H1 (cell line): ENCODE measurements at regions not wholly inside any gene's neighbourhood (a gene's known extent, or its start where the extent isn't known, plus 50 kb on each side); places are given as distances from the start of the nearest gene placed in this dataset.

ENCODE experiments used
- CTCF ChIA-PET: fragments of 300-600 bp; sonication (Branson Sonifier 250); formaldehyde crosslinking; loops from one replicate; lab custom pipeline; 2021; ENCODE audit not compliant: partially characterized antibody; lab: Charles Lee
- POLR2A ChIA-PET: fragments of 300-600 bp; sonication (Branson Sonifier 250); formaldehyde crosslinking; loops from one replicate; lab custom pipeline; 2021; ENCODE audit warnings: inconsistent platforms; ENCODE audit not compliant: partially characterized antibody; lab: Charles Lee
- DNase-seq, 2 experiments: peaks; one replicate each; pipeline versions ENCODE4 v3.0.0 to v3.0.0-alpha.2; 2010 to 2022; ENCODE audit warnings: low spot score in 2 of 2, low read depth in 1 of 2, mixed read lengths in 1 of 2
- FAIRE-seq: peaks from 2 replicates; lab custom pipeline; 2011; peaks lifted over from hg19 to GRCh38; lab: Jason Lieb, UNC
- H2AFZ ChIP-seq: 2 replicates; pipeline ENCODE4 v1.8.1; 2012; ENCODE audit warnings: low read length, inconsistent platforms
- H2AK5ac ChIP-seq: 2 replicates; pipeline ENCODE4 v1.6.1; 2013; ENCODE audit warnings: low read depth, low read length
- H2BK120ac ChIP-seq: replicated peaks from 2 replicates; pipeline ENCODE3; 2013; ENCODE audit warnings: low read depth, low read length, inconsistent platforms
- H2BK12ac ChIP-seq: 2 replicates; pipeline ENCODE4 v1.6.1; 2013; ENCODE audit warnings: low read depth, low read length
- H2BK15ac ChIP-seq: 2 replicates; pipeline ENCODE4 v1.6.1; 2013; ENCODE audit warnings: low read length
- H2BK20ac ChIP-seq: 2 replicates; pipeline ENCODE4 v1.6.1; 2013; ENCODE audit warnings: low read length
- H2BK5ac ChIP-seq: 2 replicates; pipeline ENCODE4 v1.6.1; 2013; ENCODE audit warnings: low read depth, low read length
- H3K14ac ChIP-seq: 2 replicates; pipeline ENCODE4 v1.6.1; 2013; ENCODE audit warnings: inconsistent platforms; ENCODE audit not compliant: insufficient read length
- H3K18ac ChIP-seq: 2 replicates; pipeline ENCODE4 v1.6.1; 2013; ENCODE audit warnings: low read length; ENCODE audit errors: extremely low read depth
- H3K23ac ChIP-seq: 2 replicates; pipeline ENCODE4 v1.6.1; 2013; ENCODE audit warnings: inconsistent platforms; ENCODE audit not compliant: insufficient read length
- H3K23me2 ChIP-seq: 2 replicates; pipeline ENCODE4 v1.6.1; 2013; ENCODE audit warnings: low read depth, low read length
- H3K27ac ChIP-seq: 2 replicates; pipeline ENCODE4 v1.6.1; 2011; ENCODE audit warnings: low read depth, low read length, inconsistent platforms
- H3K27me3 ChIP-seq, 4 experiments: replicated peaks in 1 of 4; 1 replicate in 1 of 4; 2 replicates in 3 of 4; pipeline versions ENCODE4 v1.6.1 to v1.8.1; 2011 to 2013; ENCODE audit warnings: low read length in 3 of 4, mild to moderate bottlenecking in 3 of 4, inconsistent platforms in 2 of 4, mixed read lengths in 2 of 4, moderate library complexity in 1 of 4; ENCODE audit not compliant: control insufficient read depth in 3 of 4, insufficient read depth in 3 of 4; ENCODE audit errors: extremely low read depth in 1 of 4
- H3K36me3 ChIP-seq, 4 experiments: 2 replicates each; pipeline versions ENCODE4 v1.6.1 to v1.8.1; 2011 to 2013; ENCODE audit warnings: mild to moderate bottlenecking in 4 of 4, low read length in 3 of 4, moderate library complexity in 2 of 4, control low read depth in 1 of 4, inconsistent platforms in 1 of 4; ENCODE audit not compliant: insufficient read depth in 4 of 4, control insufficient read depth in 2 of 4
- H3K4ac ChIP-seq: replicated peaks from 2 replicates; pipeline ENCODE3; 2013; ENCODE audit warnings: low read length, low read depth, mixed read lengths, inconsistent platforms; ENCODE audit not compliant: insufficient read length
- H3K4me1 ChIP-seq, 4 experiments: replicated peaks in 1 of 4; 1 replicate in 1 of 4; 2 replicates in 3 of 4; pipeline versions ENCODE4 v1.6.1 to v1.8.1; 2011 to 2013; ENCODE audit warnings: low read length in 3 of 4, inconsistent platforms in 2 of 4, mixed read lengths in 1 of 4; ENCODE audit not compliant: insufficient read depth in 4 of 4, control insufficient read depth in 3 of 4
- H3K4me2 ChIP-seq, 2 experiments: 2 replicates each; pipeline versions ENCODE4 v1.6.1 to v1.8.1; 2011 to 2013; ENCODE audit warnings: low read depth in 2 of 2, low read length in 2 of 2, control low read depth in 1 of 2, inconsistent platforms in 1 of 2, mild to moderate bottlenecking in 1 of 2; ENCODE audit not compliant: insufficient read depth in 1 of 2
- H3K4me3 ChIP-seq, 4 experiments: fragments of 200-600, 300-600 bp in 1 of 4; sonication (generic), shearing (Covaris generic), sonication (Bioruptor Twin) in 1 of 4; 2 replicates each; pipeline versions ENCODE4 v1.5.1 to v1.8.1; 2011 to 2016; ENCODE audit warnings: low read length in 4 of 4, low read depth in 3 of 4, control low read depth in 2 of 4, inconsistent platforms in 2 of 4, mild to moderate bottlenecking in 2 of 4, mixed read lengths in 1 of 4, moderate library complexity in 1 of 4; ENCODE audit not compliant: insufficient read depth in 2 of 4; ENCODE audit errors: extremely low read depth in 1 of 4
- H3K56ac ChIP-seq: replicated peaks from 2 replicates; pipeline ENCODE3; 2013; ENCODE audit warnings: low read depth, mild to moderate bottlenecking, mixed read lengths, low read length, inconsistent platforms; ENCODE audit not compliant: insufficient read length
- H3K79me1 ChIP-seq: 2 replicates; pipeline ENCODE4 v1.6.1; 2013; ENCODE audit warnings: low read depth, low read length, control low read depth
- H3K79me2 ChIP-seq, 2 experiments: 2 replicates each; pipeline versions ENCODE4 v1.6.1 to v1.8.1; 2012 to 2013; ENCODE audit warnings: low read length in 2 of 2, mild to moderate bottlenecking in 2 of 2, inconsistent platforms in 1 of 2; ENCODE audit not compliant: insufficient read depth in 2 of 2, control insufficient read depth in 1 of 2
- H3K9ac ChIP-seq, 4 experiments: replicated peaks in 1 of 4; 1 replicate in 1 of 4; 2 replicates in 3 of 4; pipeline versions ENCODE4 v1.6.1 to v1.8.1; 2011 to 2013; ENCODE audit warnings: low read depth in 3 of 4, low read length in 3 of 4, control low read depth in 2 of 4, mild to moderate bottlenecking in 2 of 4, moderate library complexity in 2 of 4, inconsistent platforms in 1 of 4; ENCODE audit errors: extremely low read depth in 1 of 4
- H3K9me3 ChIP-seq, 2 experiments: 2 replicates each; pipeline versions ENCODE4 v1.6.1 to v1.8.1; 2012 to 2013; ENCODE audit warnings: mild to moderate bottlenecking in 2 of 2, moderate library complexity in 2 of 2, control low read depth in 1 of 2, inconsistent platforms in 1 of 2, low read depth in 1 of 2, low read length in 1 of 2, mixed read lengths in 1 of 2; ENCODE audit not compliant: insufficient read depth in 2 of 2
- H4K20me1 ChIP-seq, 2 experiments: replicated peaks in 1 of 2; 2 replicates each; pipeline versions ENCODE3 to v1.8.1; 2011 to 2013; ENCODE audit warnings: inconsistent platforms in 2 of 2, low read length in 2 of 2, mild to moderate bottlenecking in 1 of 2; ENCODE audit not compliant: insufficient read depth in 2 of 2, control insufficient read depth in 1 of 2
- H4K5ac ChIP-seq: 2 replicates; pipeline ENCODE4 v1.6.1; 2013; ENCODE audit warnings: low read length, low read depth, mixed read lengths, inconsistent platforms; ENCODE audit not compliant: insufficient read length
- H4K8ac ChIP-seq: 2 replicates; pipeline ENCODE4 v1.8.0; 2013; ENCODE audit warnings: mild to moderate bottlenecking, moderate library complexity, low read length, inconsistent platforms; ENCODE audit not compliant: insufficient read depth; ENCODE audit errors: extremely low read depth
- H4K91ac ChIP-seq: replicated peaks from 2 replicates; pipeline ENCODE3; 2013; ENCODE audit warnings: low read length, mixed read lengths, inconsistent platforms; ENCODE audit not compliant: insufficient read length
- CEBPB ChIP-seq: IDR thresholded peaks from 2 replicates; pipeline ENCODE4 v1.6.1; 2012; ENCODE audit warnings: low read depth, low read length
- CHD1 ChIP-seq: IDR thresholded peaks from 2 replicates; pipeline ENCODE4 v1.6.1; 2012; ENCODE audit warnings: low read depth, low read length, improper control_type of control experiment
- KDM1A ChIP-seq: fragments of 200-600, 300-600 bp; sonication (generic); IDR thresholded peaks from 2 replicates; pipeline ENCODE4 v1.7.1; 2016; ENCODE audit warnings: mild to moderate bottlenecking, low read length, borderline replicate concordance
- RAD21 ChIP-seq, 2 experiments: IDR thresholded peaks in 1 of 2; conservative IDR thresholded peaks in 1 of 2; 2 replicates each; pipeline ENCODE4 v1.6.1; 2011; ENCODE audit warnings: low read depth in 2 of 2, low read length in 2 of 2, improper control_type of control experiment in 1 of 2, inconsistent platforms in 1 of 2, mild to moderate bottlenecking in 1 of 2, moderate library complexity in 1 of 2
- SP2 ChIP-seq: IDR thresholded peaks from 2 replicates; pipeline ENCODE4 v1.6.1; 2012; ENCODE audit warnings: mild to moderate bottlenecking, low read length, inconsistent platforms
- SUZ12 ChIP-seq: fragments of 200-600 bp; sonication (generic); IDR thresholded peaks from 2 replicates; pipeline ENCODE4 v1.6.1; 2012; ENCODE audit warnings: mild to moderate bottlenecking, inconsistent platforms, low read length, moderate library complexity, mixed read lengths
- TAF7 ChIP-seq: optimal IDR thresholded peaks from 2 replicates; pipeline ENCODE3; 2011; ENCODE audit warnings: low read depth, mild to moderate bottlenecking, inconsistent platforms, low read length, moderate library complexity, borderline replicate concordance
- TBP ChIP-seq: IDR thresholded peaks from 2 replicates; pipeline ENCODE4 v1.6.1; 2011; ENCODE audit warnings: low read depth, low read length, improper control_type of control experiment
- WGBS, 2 experiments: shearing (Covaris generic) in 1 of 2; methylation state at CpG; one replicate each; pipeline versions ENCODE4 v1.1.6 to v1.1.7; 2013 to 2015; ENCODE audit warnings: low lambda C conversion rate in 2 of 2, mixed read lengths in 2 of 2, inconsistent platforms in 1 of 2, low coverage in 1 of 2, missing lambda C conversion rate in 1 of 2; ENCODE audit not compliant: insufficient replicate concordance in 2 of 2, insufficient coverage in 1 of 2, insufficient read length in 1 of 2; ENCODE audit errors: extremely low coverage in 1 of 2, missing lambda C conversion rate in 1 of 2; 5-methylcytosine and 5-hydroxymethylcytosine counted together
- TF ChIP-seq, protein P1 (sequence below): IDR thresholded peaks from 2 replicates; pipeline ENCODE4 v1.6.1; 2012; ENCODE audit warnings: inconsistent platforms
- TF ChIP-seq, protein P2 (sequence below): IDR thresholded peaks from 2 replicates; pipeline ENCODE4 v1.6.1; 2011; ENCODE audit warnings: low read depth, mild to moderate bottlenecking, low read length; ENCODE audit not compliant: insufficient read depth
- TF ChIP-seq, protein P3 (sequence below): IDR thresholded peaks from 2 replicates; pipeline ENCODE4 v1.6.1; 2012; ENCODE audit warnings: inconsistent platforms

GRCh38 chr10:6950133-6950532 is 370.1 kb upstream of the PRKCQ start:
- no peaks in the 10 kb centered on the region for H3K4me1 ChIP-seq
- no peaks in the 10 kb centered on the region for H4K20me1 ChIP-seq
- H3K14ac ChIP-seq = no peak overlapping the region
- H2BK5ac ChIP-seq = no peak overlapping the region
- H3K36me3 ChIP-seq = no peaks in the 10 kb centered on the region
- ChIA-PET POLR2A (no interaction called here), CTCF (interaction anchor here (1.2 to 1.8 kb wide), 3 partner anchors 28 to 232 kb away, joined by 3 to 7 read pairs (median 3); no protein-coding TSS in a partner anchor)
- no peak overlapping the region for H2BK15ac ChIP-seq
- no peak overlapping the region for H3K23ac ChIP-seq
- no peak overlapping the region for H4K5ac ChIP-seq
- H3K27me3 ChIP-seq = no peaks in the 10 kb centered on the region
- H3K9ac ChIP-seq = no peak overlapping the region
- H3K18ac ChIP-seq = no peak overlapping the region
- no peak overlapping the region for H3K56ac ChIP-seq
- WGBS, 2 experiments = 92% methylated on average over 2 of the region's 2 CpGs; no CpG with 5 or more reads in 1 of the 2 experiments
- TF ChIP-seq, protein P1, sequence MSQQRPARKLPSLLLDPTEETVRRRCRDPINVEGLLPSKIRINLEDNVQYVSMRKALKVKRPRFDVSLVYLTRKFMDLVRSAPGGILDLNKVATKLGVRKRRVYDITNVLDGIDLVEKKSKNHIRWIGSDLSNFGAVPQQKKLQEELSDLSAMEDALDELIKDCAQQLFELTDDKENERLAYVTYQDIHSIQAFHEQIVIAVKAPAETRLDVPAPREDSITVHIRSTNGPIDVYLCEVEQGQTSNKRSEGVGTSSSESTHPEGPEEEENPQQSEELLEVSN = no peak
- TF ChIP-seq TAF7 (no peak), TBP (no peak), SP2 (no peak), CHD1 (no peak), KDM1A (no peak), RAD21 (IDR thresholded peaks at IDR 0.05 in 1 of 2, conservative IDR thresholded peaks at IDR 0.05 in 1 of 2; ENCODE audit: low read depth in 2 of 2, low read length in 2 of 2) (no peak), CEBPB (no peak), SUZ12 (no peak)
- TF ChIP-seq, protein P2, sequence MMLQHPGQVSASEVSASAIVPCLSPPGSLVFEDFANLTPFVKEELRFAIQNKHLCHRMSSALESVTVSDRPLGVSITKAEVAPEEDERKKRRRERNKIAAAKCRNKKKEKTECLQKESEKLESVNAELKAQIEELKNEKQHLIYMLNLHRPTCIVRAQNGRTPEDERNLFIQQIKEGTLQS = no peak
- TF ChIP-seq, protein P3, sequence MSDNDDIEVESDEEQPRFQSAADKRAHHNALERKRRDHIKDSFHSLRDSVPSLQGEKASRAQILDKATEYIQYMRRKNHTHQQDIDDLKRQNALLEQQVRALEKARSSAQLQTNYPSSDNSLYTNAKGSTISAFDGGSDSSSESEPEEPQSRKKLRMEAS = no peak
- 0 out of 4 replicates have a peak, but pooled peaks cover 0 to 2% of the 10 kb centered on the region in 2 experiments for H3K9me3 ChIP-seq
- H3K23me2 ChIP-seq = no peaks in the 10 kb centered on the region
- no peak overlapping the region for H4K8ac ChIP-seq
- no peak overlapping the region for H3K4me3 ChIP-seq
- no peak for FAIRE-seq
- no peak overlapping the region for H2BK12ac ChIP-seq
- H3K4me2 ChIP-seq = no peak overlapping the region
- no peak overlapping the region for H2AK5ac ChIP-seq
- no peak overlapping the region for H4K91ac ChIP-seq
- H3K79me1 ChIP-seq = no peaks in the 10 kb centered on the region
- H3K79me2 ChIP-seq = no peaks in the 10 kb centered on the region
- H3K4ac ChIP-seq = no peak overlapping the region
- no peak overlapping the region for H2BK120ac ChIP-seq
- H2BK20ac ChIP-seq = no peak overlapping the region
- H2AFZ ChIP-seq = no peak overlapping the region
- no peak for DNase-seq
- H3K27ac ChIP-seq = no peak overlapping the region
